ENCODE measurements at regions not wholly inside any gene's neighbourhood (a gene's known extent, or its start where the extent isn't known, plus 50 kb on each side); places are given as distances from the start of the nearest gene placed in this dataset.

- Histone ChIP-seq H3K79me1 (ENCODE audit: low read depth, low read length) (no peaks in the 10 kb centered on the region), H3K23ac (ENCODE audit: low read depth, low read length, poor library complexity) (no peak overlapping the region), H3K14ac (ENCODE audit: low read length) (no peak overlapping the region), H2BK12ac (ENCODE audit: low read length) (no peak overlapping the region), H3K4me1 (ENCODE audit: control insufficient read depth in 2 of 2, insufficient read depth in 1 of 2, low read depth in 1 of 2, low read length in 2 of 2) (peaks cover 0 to 2% of the 10 kb centered on the region in 2 donors), H3K36me3 (replicated peaks in 1 of 2; ENCODE audit: control insufficient read depth in 2 of 2, insufficient read depth in 2 of 2, low read length in 2 of 2) (no peaks in the 10 kb centered on the region), H3K18ac (ENCODE audit: low read length) (no peak overlapping the region), H3K9me3 (replicated peaks in 1 of 2; ENCODE audit: control insufficient read depth in 2 of 2, insufficient read depth in 1 of 2, low read depth in 1 of 2, low read length in 2 of 2) (peaks cover 0 to 1% of the 10 kb centered on the region in 2 donors), H2BK120ac (ENCODE audit: low read depth, low read length) (no peak overlapping the region), H3K4me3 (ENCODE audit: low read length in 2 of 2) (no peak overlapping the region), H4K8ac (ENCODE audit: low read depth, low read length) (no peak overlapping the region), H3K4me2 (ENCODE audit: insufficient read depth, low read length, poor library complexity, severe bottlenecking) (no peak overlapping the region), H2BK5ac (ENCODE audit: low read length) (no peak overlapping the region), H2AK5ac (ENCODE audit: low read depth, low read length) (no peak overlapping the region), H4K91ac (ENCODE audit: low read depth, low read length, poor library complexity) (no peak overlapping the region), H2BK15ac (ENCODE audit: low read length) (no peak overlapping the region), H3K9ac (ENCODE audit: low read depth, low read length, poor library complexity) (no peak overlapping the region), H3K27ac (replicated peaks; ENCODE audit: low read length) (no peak overlapping the region), H2AFZ (ENCODE audit: low read length) (no peak overlapping the region), H3K27me3 (ENCODE audit: control insufficient read depth in 3 of 3, insufficient read depth in 3 of 3, low read depth in 1 of 3, low read length in 3 of 3) (no peaks in the 10 kb centered on the region), H3K4ac (ENCODE audit: low read length) (no peak overlapping the region)
- no CpG with 5 or more reads among the region's 5 CpGs for WGBS, 2 donors (ENCODE audit: extremely low coverage in 2 of 2, insufficient read length in 2 of 2, insufficient replicate concordance in 1 of 2)
- DNase-seq (ENCODE audit: low spot score) = no peak
These were observed 75.6 kb downstream of the TRIML1 start for GRCh38 chr4:188214861-188215260.

- H2BK5ac ChIP-seq (ENCODE audit: low read length) = no peak overlapping the region
- H3K4me2 ChIP-seq (ENCODE audit: insufficient read depth, low read length, poor library complexity, severe bottlenecking) = peak overlapping the region; percentile 32
- H3K4me1 ChIP-seq (ENCODE audit: control insufficient read depth in 2 of 2, insufficient read depth in 1 of 2, low read depth in 1 of 2, low read length in 2 of 2) = peaks cover 0 to 2% of the 10 kb centered on the region in 2 donors
- H3K27me3 ChIP-seq (ENCODE audit: control insufficient read depth in 3 of 3, insufficient read depth in 3 of 3, low read depth in 1 of 3, low read length in 3 of 3) = no peaks in the 10 kb centered on the region
- no peak overlapping the region for H3K23ac ChIP-seq (ENCODE audit: low read depth, low read length, poor library complexity)
- no peak overlapping the region for H3K27ac ChIP-seq (replicated peaks; ENCODE audit: low read length)
- peak overlapping the region; percentile 22 for H2AFZ ChIP-seq (ENCODE audit: low read length)
- no peak overlapping the region for H3K14ac ChIP-seq (ENCODE audit: low read length)
- H2AK5ac ChIP-seq (ENCODE audit: low read depth, low read length) = no peak overlapping the region
- no peak overlapping the region for H4K8ac ChIP-seq (ENCODE audit: low read depth, low read length)
- H4K91ac ChIP-seq (ENCODE audit: low read depth, low read length, poor library complexity) = no peak overlapping the region
- no peaks in the 10 kb centered on the region for H3K79me1 ChIP-seq (ENCODE audit: low read depth, low read length)
- H2BK12ac ChIP-seq (ENCODE audit: low read length) = no peak overlapping the region
- H3K9me3 ChIP-seq (replicated peaks in 1 of 2; ENCODE audit: control insufficient read depth in 2 of 2, insufficient read depth in 1 of 2, low read depth in 1 of 2, low read length in 2 of 2) = peaks cover 0 to 1% of the 10 kb centered on the region in 2 donors
- no peaks in the 10 kb centered on the region for H3K36me3 ChIP-seq (replicated peaks in 1 of 2; ENCODE audit: control insufficient read depth in 2 of 2, insufficient read depth in 2 of 2, low read length in 2 of 2)
- peak overlapping the region; percentile 66 for H3K18ac ChIP-seq (ENCODE audit: low read length)
- H3K4me3 ChIP-seq (ENCODE audit: low read length in 2 of 2) = no peak overlapping the region
- H3K4ac ChIP-seq (ENCODE audit: low read length) = no peak overlapping the region
- DNase-seq (ENCODE audit: low spot score) = no peak
- H2BK120ac ChIP-seq (ENCODE audit: low read depth, low read length) = no peak overlapping the region
- H3K9ac ChIP-seq (ENCODE audit: low read depth, low read length, poor library complexity) = no peak overlapping the region
- peak overlapping the region; percentile 18 for H2BK15ac ChIP-seq (ENCODE audit: low read length)
- WGBS, 2 donors (ENCODE audit: extremely low coverage in 2 of 2, insufficient read length in 2 of 2, insufficient replicate concordance in 1 of 2) = no CpG with 5 or more reads among the region's 28 CpGs
These were observed 79.2 kb downstream of the TRIML1 start for GRCh38 chr4:188218392-188218791.

GRCh38 chr4:188220006-188220405 is 80.8 kb downstream of the TRIML1 start:
- no peak overlapping the region for H2BK120ac ChIP-seq (ENCODE audit: low read depth, low read length)
- no CpG with 5 or more reads among the region's 4 CpGs for WGBS, 2 donors (ENCODE audit: extremely low coverage in 2 of 2, insufficient read length in 2 of 2, insufficient replicate concordance in 1 of 2)
- peaks cover 0 to 2% of the 10 kb centered on the region in 2 donors for H3K4me1 ChIP-seq (ENCODE audit: control insufficient read depth in 2 of 2, insufficient read depth in 1 of 2, low read depth in 1 of 2, low read length in 2 of 2)
- no peak overlapping the region for H2AFZ ChIP-seq (ENCODE audit: low read length)
- H2BK15ac ChIP-seq (ENCODE audit: low read length) = no peak overlapping the region
- no peaks in the 10 kb centered on the region for H3K36me3 ChIP-seq (replicated peaks in 1 of 2; ENCODE audit: control insufficient read depth in 2 of 2, insufficient read depth in 2 of 2, low read length in 2 of 2)
- no peak overlapping the region for H3K4me3 ChIP-seq (ENCODE audit: low read length in 2 of 2)
- H3K9ac ChIP-seq (ENCODE audit: low read depth, low read length, poor library complexity) = no peak overlapping the region
- no peak overlapping the region for H3K27ac ChIP-seq (replicated peaks; ENCODE audit: low read length)
- no peaks in the 10 kb centered on the region for H3K27me3 ChIP-seq (ENCODE audit: control insufficient read depth in 3 of 3, insufficient read depth in 3 of 3, low read depth in 1 of 3, low read length in 3 of 3)
- no peak overlapping the region for H3K23ac ChIP-seq (ENCODE audit: low read depth, low read length, poor library complexity)
- H3K9me3 ChIP-seq (replicated peaks in 1 of 2; ENCODE audit: control insufficient read depth in 2 of 2, insufficient read depth in 1 of 2, low read depth in 1 of 2, low read length in 2 of 2) = peaks cover 0 to 1% of the 10 kb centered on the region in 2 donors
- H4K8ac ChIP-seq (ENCODE audit: low read depth, low read length) = no peak overlapping the region
- no peak overlapping the region for H2AK5ac ChIP-seq (ENCODE audit: low read depth, low read length)
- no peak overlapping the region for H3K4ac ChIP-seq (ENCODE audit: low read length)
- no peak overlapping the region for H3K14ac ChIP-seq (ENCODE audit: low read length)
- no peak overlapping the region for H4K91ac ChIP-seq (ENCODE audit: low read depth, low read length, poor library complexity)
- H3K4me2 ChIP-seq (ENCODE audit: insufficient read depth, low read length, poor library complexity, severe bottlenecking) = no peak overlapping the region
- H3K79me1 ChIP-seq (ENCODE audit: low read depth, low read length) = no peaks in the 10 kb centered on the region
- H3K18ac ChIP-seq (ENCODE audit: low read length) = no peak overlapping the region
- H2BK5ac ChIP-seq (ENCODE audit: low read length) = no peak overlapping the region
- no peak overlapping the region for H2BK12ac ChIP-seq (ENCODE audit: low read length)
- no peak for DNase-seq (ENCODE audit: low spot score)

- no peak overlapping the region for H3K23ac ChIP-seq (ENCODE audit: low read depth, low read length, poor library complexity)
- H3K18ac ChIP-seq (ENCODE audit: low read length) = no peak overlapping the region
- no peaks in the 10 kb centered on the region for H3K27me3 ChIP-seq (ENCODE audit: control insufficient read depth in 3 of 3, insufficient read depth in 3 of 3, low read depth in 1 of 3, low read length in 3 of 3)
- H3K27ac ChIP-seq (replicated peaks; ENCODE audit: low read length) = no peak overlapping the region
- peaks cover 0 to 1% of the 10 kb centered on the region in 2 donors for H3K9me3 ChIP-seq (replicated peaks in 1 of 2; ENCODE audit: control insufficient read depth in 2 of 2, insufficient read depth in 1 of 2, low read depth in 1 of 2, low read length in 2 of 2)
- no peak overlapping the region for H3K14ac ChIP-seq (ENCODE audit: low read length)
- no peak overlapping the region for H2BK15ac ChIP-seq (ENCODE audit: low read length)
- no peak overlapping the region for H2AK5ac ChIP-seq (ENCODE audit: low read depth, low read length)
- no peak overlapping the region for H3K4me2 ChIP-seq (ENCODE audit: insufficient read depth, low read length, poor library complexity, severe bottlenecking)
- no peak overlapping the region for H2AFZ ChIP-seq (ENCODE audit: low read length)
- no peak overlapping the region for H4K91ac ChIP-seq (ENCODE audit: low read depth, low read length, poor library complexity)
- peaks cover 0 to 2% of the 10 kb centered on the region in 2 donors for H3K4me1 ChIP-seq (ENCODE audit: control insufficient read depth in 2 of 2, insufficient read depth in 1 of 2, low read depth in 1 of 2, low read length in 2 of 2)
- H2BK120ac ChIP-seq (ENCODE audit: low read depth, low read length) = no peak overlapping the region
- no peak for DNase-seq (ENCODE audit: low spot score)
- H3K9ac ChIP-seq (ENCODE audit: low read depth, low read length, poor library complexity) = no peak overlapping the region
- H3K4ac ChIP-seq (ENCODE audit: low read length) = no peak overlapping the region
- WGBS, 2 donors (ENCODE audit: extremely low coverage in 2 of 2, insufficient read length in 2 of 2, insufficient replicate concordance in 1 of 2) = no CpG with 5 or more reads among the region's 2 CpGs
- H2BK12ac ChIP-seq (ENCODE audit: low read length) = no peak overlapping the region
- no peak overlapping the region for H3K4me3 ChIP-seq (ENCODE audit: low read length in 2 of 2)
- no peak overlapping the region for H4K8ac ChIP-seq (ENCODE audit: low read depth, low read length)
- no peaks in the 10 kb centered on the region for H3K36me3 ChIP-seq (replicated peaks in 1 of 2; ENCODE audit: control insufficient read depth in 2 of 2, insufficient read depth in 2 of 2, low read length in 2 of 2)
- no peaks in the 10 kb centered on the region for H3K79me1 ChIP-seq (ENCODE audit: low read depth, low read length)
- H2BK5ac ChIP-seq (ENCODE audit: low read length) = no peak overlapping the region
These were observed 81.8 kb downstream of the TRIML1 start for GRCh38 chr4:188221090-188221489.

Data from neuronal stem cell (in vitro differentiated cells).